ENCODE measurements at regions not wholly inside any gene's neighbourhood (a gene's known extent, or its start where the extent isn't known, plus 50 kb on each side); places are given as distances from the start of the nearest gene placed in this dataset.
A peak's percentile ranks its signal among the peaks of the same experiment; 100 is the strongest.

DNA sequence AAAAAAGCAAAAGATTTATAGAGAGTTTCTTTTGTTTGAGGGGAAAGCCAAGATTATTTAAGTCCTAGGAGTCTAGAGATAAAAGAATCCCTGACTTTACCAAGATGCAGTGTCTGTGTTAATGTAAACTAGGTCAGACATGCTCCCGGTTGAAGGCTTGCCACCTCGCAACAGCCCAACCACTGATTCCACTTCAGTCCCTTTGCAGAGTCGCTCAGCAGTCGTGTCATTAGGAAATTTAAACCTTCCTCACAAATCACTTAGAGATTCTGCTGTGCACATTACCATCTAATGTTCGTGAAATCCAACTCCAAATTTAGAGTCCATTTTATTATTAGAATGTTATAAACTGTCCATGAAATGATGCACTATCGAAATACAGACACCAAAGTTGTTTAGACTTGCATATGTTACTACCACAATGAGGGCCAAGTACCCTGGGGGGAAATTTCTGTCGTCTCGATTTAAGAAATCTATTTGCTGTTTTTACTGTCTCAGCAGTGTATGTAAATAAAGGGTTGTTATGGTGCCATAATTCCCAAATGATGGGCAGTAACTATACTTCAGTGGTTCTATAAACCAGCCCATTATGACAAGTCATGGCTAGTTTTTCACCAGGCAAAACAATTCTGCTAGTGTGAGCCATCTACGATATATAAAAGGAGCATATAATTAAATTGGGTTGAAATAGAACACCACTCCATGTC is 101.4 kb upstream of the MTNR1B start:
- Histone ChIP-seq H2BK20ac (ENCODE audit: low read depth, low read length, poor library complexity, severe bottlenecking) (no peak overlapping the region), H4K91ac (ENCODE audit: insufficient read length, low read depth, low read length) (no peak overlapping the region), H2AFZ (ENCODE audit: low read length) (no peak overlapping the region), H3K4me1 (ENCODE audit: insufficient read depth, low read length) (no peaks in the 10 kb centered on the region), H3K23ac (ENCODE audit: insufficient read length, low read depth, low read length) (no peak overlapping the region), H3K14ac (ENCODE audit: insufficient read depth, low read length) (no peak overlapping the region), H2BK120ac (ENCODE audit: low read depth, low read length, poor library complexity, severe bottlenecking) (no peak overlapping the region), H3K4ac (ENCODE audit: low read depth, low read length) (no peak overlapping the region), H4K20me1 (ENCODE audit: control insufficient read depth, insufficient read depth, insufficient read length) (no peaks in the 10 kb centered on the region), H2BK5ac (ENCODE audit: insufficient read length, low read length) (no peak overlapping the region), H2AK5ac (ENCODE audit: insufficient read length, low read length) (no peak overlapping the region), H3K4me2 (ENCODE audit: insufficient read depth, insufficient read length, low read length) (no peak overlapping the region), H3K27me3 (ENCODE audit: insufficient read depth, low read length) (no peaks in the 10 kb centered on the region), H3K9ac (ENCODE audit: extremely low read depth, insufficient read length, low read length) (no peak overlapping the region), H4K8ac (replicated peaks; ENCODE audit: insufficient read length, low read depth, low read length) (no peak overlapping the region), H3K79me2 (ENCODE audit: insufficient read depth, low read length) (no peaks in the 10 kb centered on the region), H2BK15ac (ENCODE audit: low read depth, low read length) (no peak overlapping the region), H4K5ac (ENCODE audit: insufficient read length, low read depth, low read length) (no peak overlapping the region), H3K18ac (ENCODE audit: insufficient read length, low read depth, low read length) (no peak overlapping the region), H3K27ac (ENCODE audit: insufficient read length, low read depth, low read length) (no peak overlapping the region), H2BK12ac (ENCODE audit: insufficient read length, low read depth, low read length) (no peak overlapping the region), H3K79me1 (ENCODE audit: insufficient read depth, low read depth, low read length, poor library complexity, severe bottlenecking) (no peaks in the 10 kb centered on the region), H3K23me2 (ENCODE audit: insufficient read length, low read depth, low read length, poor library complexity, severe bottlenecking) (no peaks in the 10 kb centered on the region), H3K9me3 (ENCODE audit: control insufficient read depth, low read depth, low read length) (no peaks in the 10 kb centered on the region), H3K56ac (ENCODE audit: insufficient read length, low read depth, low read length) (no peak overlapping the region), H3T11ph (ENCODE audit: low read length) (no peak overlapping the region)
- H3K27ac Mint-ChIP-seq = peak overlapping the region in 1 of 3 experiments; percentile 16; a peak in 1 of 7 replicates
- WGBS (ENCODE audit: extremely low coverage, insufficient read length, low lambda C conversion rate) = no CpG with 5 or more reads among the region's 9 CpGs
- TF ChIP-seq, protein P1, sequence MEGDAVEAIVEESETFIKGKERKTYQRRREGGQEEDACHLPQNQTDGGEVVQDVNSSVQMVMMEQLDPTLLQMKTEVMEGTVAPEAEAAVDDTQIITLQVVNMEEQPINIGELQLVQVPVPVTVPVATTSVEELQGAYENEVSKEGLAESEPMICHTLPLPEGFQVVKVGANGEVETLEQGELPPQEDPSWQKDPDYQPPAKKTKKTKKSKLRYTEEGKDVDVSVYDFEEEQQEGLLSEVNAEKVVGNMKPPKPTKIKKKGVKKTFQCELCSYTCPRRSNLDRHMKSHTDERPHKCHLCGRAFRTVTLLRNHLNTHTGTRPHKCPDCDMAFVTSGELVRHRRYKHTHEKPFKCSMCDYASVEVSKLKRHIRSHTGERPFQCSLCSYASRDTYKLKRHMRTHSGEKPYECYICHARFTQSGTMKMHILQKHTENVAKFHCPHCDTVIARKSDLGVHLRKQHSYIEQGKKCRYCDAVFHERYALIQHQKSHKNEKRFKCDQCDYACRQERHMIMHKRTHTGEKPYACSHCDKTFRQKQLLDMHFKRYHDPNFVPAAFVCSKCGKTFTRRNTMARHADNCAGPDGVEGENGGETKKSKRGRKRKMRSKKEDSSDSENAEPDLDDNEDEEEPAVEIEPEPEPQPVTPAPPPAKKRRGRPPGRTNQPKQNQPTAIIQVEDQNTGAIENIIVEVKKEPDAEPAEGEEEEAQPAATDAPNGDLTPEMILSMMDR (conservative IDR thresholded peaks at IDR 0.05) = no peak
- H3K4me1 Mint-ChIP-seq = peaks cover 4 to 6% of the 10 kb centered on the region in 2 experiments; a peak in 2 of 4 replicates
- no peaks in the 10 kb centered on the region for H3K27me3 Mint-ChIP-seq (ENCODE audit: low read depth)
- H3K4me3 Mint-ChIP-seq = no peak overlapping the region
- no peaks in the 10 kb centered on the region; a peak in 1 of 7 replicates for H3K36me3 Mint-ChIP-seq (ENCODE audit: insufficient read depth in 1 of 3, low read depth in 3 of 3)
- no peak for DNase-seq
- no peaks in the 10 kb centered on the region for H3K9me3 Mint-ChIP-seq
